ENCODE measurements at regions not wholly inside any gene's neighbourhood (a gene's known extent, or its start where the extent isn't known, plus 50 kb on each side); places are given as distances from the start of the nearest gene placed in this dataset.

DNA sequence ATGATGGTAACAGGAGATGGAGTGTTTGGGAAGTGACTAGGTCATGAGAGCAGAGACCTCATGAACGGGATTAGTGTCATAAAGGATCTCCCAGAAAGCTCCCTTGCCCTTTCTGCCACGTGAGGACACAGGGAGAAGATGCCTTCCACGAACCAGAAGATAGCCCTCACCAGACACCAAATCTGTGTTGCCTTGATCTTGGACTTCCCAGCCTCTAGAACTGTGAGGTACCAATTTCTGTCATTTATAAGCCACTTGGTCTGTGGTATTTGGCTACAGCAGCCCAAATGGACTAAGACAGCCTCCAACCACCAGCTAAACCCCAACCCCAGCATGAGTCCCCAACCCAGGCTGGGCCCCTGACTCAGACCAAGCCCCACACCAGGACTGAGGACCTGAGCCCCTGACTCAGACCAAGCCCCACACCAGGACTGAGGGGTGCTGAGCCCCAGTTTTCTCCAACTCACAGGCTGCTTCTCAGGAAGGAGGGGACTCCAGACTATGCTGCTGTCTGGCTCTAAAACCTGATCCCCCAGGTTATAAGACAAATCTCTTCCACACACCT lies 54.1 kb downstream of the PTPRS start (continued):
- TF ChIP-seq, protein P1, sequence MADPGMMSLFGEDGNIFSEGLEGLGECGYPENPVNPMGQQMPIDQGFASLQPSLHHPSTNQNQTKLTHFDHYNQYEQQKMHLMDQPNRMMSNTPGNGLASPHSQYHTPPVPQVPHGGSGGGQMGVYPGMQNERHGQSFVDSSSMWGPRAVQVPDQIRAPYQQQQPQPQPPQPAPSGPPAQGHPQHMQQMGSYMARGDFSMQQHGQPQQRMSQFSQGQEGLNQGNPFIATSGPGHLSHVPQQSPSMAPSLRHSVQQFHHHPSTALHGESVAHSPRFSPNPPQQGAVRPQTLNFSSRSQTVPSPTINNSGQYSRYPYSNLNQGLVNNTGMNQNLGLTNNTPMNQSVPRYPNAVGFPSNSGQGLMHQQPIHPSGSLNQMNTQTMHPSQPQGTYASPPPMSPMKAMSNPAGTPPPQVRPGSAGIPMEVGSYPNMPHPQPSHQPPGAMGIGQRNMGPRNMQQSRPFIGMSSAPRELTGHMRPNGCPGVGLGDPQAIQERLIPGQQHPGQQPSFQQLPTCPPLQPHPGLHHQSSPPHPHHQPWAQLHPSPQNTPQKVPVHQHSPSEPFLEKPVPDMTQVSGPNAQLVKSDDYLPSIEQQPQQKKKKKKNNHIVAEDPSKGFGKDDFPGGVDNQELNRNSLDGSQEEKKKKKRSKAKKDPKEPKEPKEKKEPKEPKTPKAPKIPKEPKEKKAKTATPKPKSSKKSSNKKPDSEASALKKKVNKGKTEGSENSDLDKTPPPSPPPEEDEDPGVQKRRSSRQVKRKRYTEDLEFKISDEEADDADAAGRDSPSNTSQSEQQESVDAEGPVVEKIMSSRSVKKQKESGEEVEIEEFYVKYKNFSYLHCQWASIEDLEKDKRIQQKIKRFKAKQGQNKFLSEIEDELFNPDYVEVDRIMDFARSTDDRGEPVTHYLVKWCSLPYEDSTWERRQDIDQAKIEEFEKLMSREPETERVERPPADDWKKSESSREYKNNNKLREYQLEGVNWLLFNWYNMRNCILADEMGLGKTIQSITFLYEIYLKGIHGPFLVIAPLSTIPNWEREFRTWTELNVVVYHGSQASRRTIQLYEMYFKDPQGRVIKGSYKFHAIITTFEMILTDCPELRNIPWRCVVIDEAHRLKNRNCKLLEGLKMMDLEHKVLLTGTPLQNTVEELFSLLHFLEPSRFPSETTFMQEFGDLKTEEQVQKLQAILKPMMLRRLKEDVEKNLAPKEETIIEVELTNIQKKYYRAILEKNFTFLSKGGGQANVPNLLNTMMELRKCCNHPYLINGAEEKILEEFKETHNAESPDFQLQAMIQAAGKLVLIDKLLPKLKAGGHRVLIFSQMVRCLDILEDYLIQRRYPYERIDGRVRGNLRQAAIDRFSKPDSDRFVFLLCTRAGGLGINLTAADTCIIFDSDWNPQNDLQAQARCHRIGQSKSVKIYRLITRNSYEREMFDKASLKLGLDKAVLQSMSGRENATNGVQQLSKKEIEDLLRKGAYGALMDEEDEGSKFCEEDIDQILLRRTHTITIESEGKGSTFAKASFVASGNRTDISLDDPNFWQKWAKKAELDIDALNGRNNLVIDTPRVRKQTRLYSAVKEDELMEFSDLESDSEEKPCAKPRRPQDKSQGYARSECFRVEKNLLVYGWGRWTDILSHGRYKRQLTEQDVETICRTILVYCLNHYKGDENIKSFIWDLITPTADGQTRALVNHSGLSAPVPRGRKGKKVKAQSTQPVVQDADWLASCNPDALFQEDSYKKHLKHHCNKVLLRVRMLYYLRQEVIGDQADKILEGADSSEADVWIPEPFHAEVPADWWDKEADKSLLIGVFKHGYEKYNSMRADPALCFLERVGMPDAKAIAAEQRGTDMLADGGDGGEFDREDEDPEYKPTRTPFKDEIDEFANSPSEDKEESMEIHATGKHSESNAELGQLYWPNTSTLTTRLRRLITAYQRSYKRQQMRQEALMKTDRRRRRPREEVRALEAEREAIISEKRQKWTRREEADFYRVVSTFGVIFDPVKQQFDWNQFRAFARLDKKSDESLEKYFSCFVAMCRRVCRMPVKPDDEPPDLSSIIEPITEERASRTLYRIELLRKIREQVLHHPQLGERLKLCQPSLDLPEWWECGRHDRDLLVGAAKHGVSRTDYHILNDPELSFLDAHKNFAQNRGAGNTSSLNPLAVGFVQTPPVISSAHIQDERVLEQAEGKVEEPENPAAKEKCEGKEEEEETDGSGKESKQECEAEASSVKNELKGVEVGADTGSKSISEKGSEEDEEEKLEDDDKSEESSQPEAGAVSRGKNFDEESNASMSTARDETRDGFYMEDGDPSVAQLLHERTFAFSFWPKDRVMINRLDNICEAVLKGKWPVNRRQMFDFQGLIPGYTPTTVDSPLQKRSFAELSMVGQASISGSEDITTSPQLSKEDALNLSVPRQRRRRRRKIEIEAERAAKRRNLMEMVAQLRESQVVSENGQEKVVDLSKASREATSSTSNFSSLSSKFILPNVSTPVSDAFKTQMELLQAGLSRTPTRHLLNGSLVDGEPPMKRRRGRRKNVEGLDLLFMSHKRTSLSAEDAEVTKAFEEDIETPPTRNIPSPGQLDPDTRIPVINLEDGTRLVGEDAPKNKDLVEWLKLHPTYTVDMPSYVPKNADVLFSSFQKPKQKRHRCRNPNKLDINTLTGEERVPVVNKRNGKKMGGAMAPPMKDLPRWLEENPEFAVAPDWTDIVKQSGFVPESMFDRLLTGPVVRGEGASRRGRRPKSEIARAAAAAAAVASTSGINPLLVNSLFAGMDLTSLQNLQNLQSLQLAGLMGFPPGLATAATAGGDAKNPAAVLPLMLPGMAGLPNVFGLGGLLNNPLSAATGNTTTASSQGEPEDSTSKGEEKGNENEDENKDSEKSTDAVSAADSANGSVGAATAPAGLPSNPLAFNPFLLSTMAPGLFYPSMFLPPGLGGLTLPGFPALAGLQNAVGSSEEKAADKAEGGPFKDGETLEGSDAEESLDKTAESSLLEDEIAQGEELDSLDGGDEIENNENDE (IDR thresholded peaks at IDR 0.05; ENCODE audit: insufficient replicate concordance, low read length): no peak
- TF ChIP-seq, protein P2, sequence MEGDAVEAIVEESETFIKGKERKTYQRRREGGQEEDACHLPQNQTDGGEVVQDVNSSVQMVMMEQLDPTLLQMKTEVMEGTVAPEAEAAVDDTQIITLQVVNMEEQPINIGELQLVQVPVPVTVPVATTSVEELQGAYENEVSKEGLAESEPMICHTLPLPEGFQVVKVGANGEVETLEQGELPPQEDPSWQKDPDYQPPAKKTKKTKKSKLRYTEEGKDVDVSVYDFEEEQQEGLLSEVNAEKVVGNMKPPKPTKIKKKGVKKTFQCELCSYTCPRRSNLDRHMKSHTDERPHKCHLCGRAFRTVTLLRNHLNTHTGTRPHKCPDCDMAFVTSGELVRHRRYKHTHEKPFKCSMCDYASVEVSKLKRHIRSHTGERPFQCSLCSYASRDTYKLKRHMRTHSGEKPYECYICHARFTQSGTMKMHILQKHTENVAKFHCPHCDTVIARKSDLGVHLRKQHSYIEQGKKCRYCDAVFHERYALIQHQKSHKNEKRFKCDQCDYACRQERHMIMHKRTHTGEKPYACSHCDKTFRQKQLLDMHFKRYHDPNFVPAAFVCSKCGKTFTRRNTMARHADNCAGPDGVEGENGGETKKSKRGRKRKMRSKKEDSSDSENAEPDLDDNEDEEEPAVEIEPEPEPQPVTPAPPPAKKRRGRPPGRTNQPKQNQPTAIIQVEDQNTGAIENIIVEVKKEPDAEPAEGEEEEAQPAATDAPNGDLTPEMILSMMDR (IDR thresholded peaks at IDR 0.05; ENCODE audit: control extremely low read depth in 1 of 3, insufficient read depth in 1 of 3, low read depth in 1 of 3, low read length in 3 of 3): no peak
- TF ChIP-seq CREB1 (IDR thresholded peaks at IDR 0.05) (no peak), KDM4A (IDR thresholded peaks at IDR 0.05; ENCODE audit: low read depth, low read length, severe bottlenecking) (no peak), TCF12 (IDR thresholded peaks at IDR 0.05; ENCODE audit: low read depth, low read length) (no peak), TBP (IDR thresholded peaks at IDR 0.05; ENCODE audit: low read depth, low read length) (no peak), BACH1 (IDR thresholded peaks at IDR 0.05; ENCODE audit: low read length) (no peak), MAFK (IDR thresholded peaks at IDR 0.05; ENCODE audit: low read depth, low read length) (no peak)

Measured in H1 (cell line).